ENCODE measurements at regions not wholly inside any gene's neighbourhood (a gene's known extent, or its start where the extent isn't known, plus 50 kb on each side); places are given as distances from the start of the nearest gene placed in this dataset.
"Not testable (repeated sequence)": the region's sequence is repeated elsewhere in the genome, so short reads cannot be mapped to it uniquely, and the experiment has no call there.

- DNase-seq, result peak; percentile 57 to 82 (median 75)
These were observed 409.6 kb downstream of the MAFB start for GRCh38 chr20:40279390-40279789.

GRCh38 chr20:40278673-40279072, 410.4 kb downstream of the MAFB start:
- DNase-seq, result no peak

- DNase-seq, result peak in 1 of 3 donors; percentile 63
These were observed 412.7 kb downstream of the MAFB start for GRCh38 chr20:40276301-40276700.

GRCh38 chr20:40275738-40276137, 413.3 kb downstream of the MAFB start:
- peak in 1 of 3 donors; percentile 40 for DNase-seq

GRCh38 chr20:40274912-40275533, 414.0 kb downstream of the MAFB start:
- peak in 1 of 3 donors; percentile 46 for DNase-seq

GRCh38 chr20:40269274-40269673, 419.8 kb downstream of the MAFB start:
- not testable (repeated sequence) for DNase-seq

GRCh38 chr20:40268321-40269075, 420.5 kb downstream of the MAFB start:
- DNase-seq, result no peak

- no peak for DNase-seq
These were observed 423.1 kb downstream of the MAFB start for GRCh38 chr20:40265825-40266533.

GRCh38 chr20:40262219-40262618, 426.8 kb downstream of the MAFB start:
- DNase-seq, result peak in 1 of 3 donors; percentile 30

GRCh38 chr20:40258931-40259330, 430.1 kb downstream of the MAFB start:
- no peak for DNase-seq

GRCh38 chr20:40257763-40258162, 431.3 kb downstream of the MAFB start:
- no peak for DNase-seq

- DNase-seq, result peak in 1 of 3 donors; percentile 36
These were observed 433.7 kb downstream of the MAFB start for GRCh38 chr20:40255365-40255764.

- DNase-seq, result no peak
These were observed 434.8 kb downstream of the MAFB start for GRCh38 chr20:40254023-40254772.

- DNase-seq, result no peak
These were observed 437.6 kb downstream of the MAFB start for GRCh38 chr20:40251284-40251932.

- DNase-seq, result no peak
These were observed 439.2 kb downstream of the MAFB start for GRCh38 chr20:40249805-40250204.

GRCh38 chr20:40245829-40246228, 443.2 kb downstream of the MAFB start:
- DNase-seq, result no peak

- no peak for DNase-seq
These were observed 444.8 kb downstream of the MAFB start for GRCh38 chr20:40244286-40244685.

GRCh38 chr20:40241596-40242343, 447.3 kb downstream of the MAFB start:
- DNase-seq, result no peak

- DNase-seq, result no peak
These were observed 450.5 kb downstream of the MAFB start for GRCh38 chr20:40238511-40238910.

GRCh38 chr20:40234593-40234992, 454.4 kb downstream of the MAFB start:
- DNase-seq, result no peak

- DNase-seq, result peak in 1 of 3 donors; percentile 50
These were observed 455.6 kb downstream of the MAFB start for GRCh38 chr20:40233406-40233805.
